ENCODE measurements at regions not wholly inside any gene's neighbourhood (a gene's known extent, or its start where the extent isn't known, plus 50 kb on each side); places are given as distances from the start of the nearest gene placed in this dataset.

- no peak overlapping the region for H3K27ac Mint-ChIP-seq (ENCODE audit: unreplicated experiment)
Measured at GRCh38 chr16:54431041-54431996, 144.7 kb upstream of the IRX3 start.

GRCh38 chr16:54430491-54431030, 144.0 kb upstream of the IRX3 start:
- H3K9me3 Mint-ChIP-seq, result no peaks in the 10 kb centered on the region
- peaks cover 57% of the 10 kb centered on the region for H3K27me3 Mint-ChIP-seq (ENCODE audit: low read depth)
- no peak for DNase-seq (ENCODE audit: low read depth, low spot score)
- TF ChIP-seq CTCF (conservative IDR thresholded peaks at IDR 0.05), result no peak
- H3K4me1 Mint-ChIP-seq, result peaks cover 32% of the 10 kb centered on the region
- H3K27ac Mint-ChIP-seq (ENCODE audit: unreplicated experiment), result no peak overlapping the region
- no peak overlapping the region for H3K4me3 Mint-ChIP-seq
- peaks cover 2% of the 10 kb centered on the region for H3K36me3 Mint-ChIP-seq (ENCODE audit: low read depth)

More at GRCh38 chr16:54431041-54431996, 144.7 kb upstream of the IRX3 start:
- peaks cover 32% of the 10 kb centered on the region for H3K4me1 Mint-ChIP-seq
- H3K9me3 Mint-ChIP-seq, result no peaks in the 10 kb centered on the region
- no peak for DNase-seq (ENCODE audit: low read depth, low spot score)
- no peak overlapping the region for H3K4me3 Mint-ChIP-seq
- peaks cover 2% of the 10 kb centered on the region for H3K36me3 Mint-ChIP-seq (ENCODE audit: low read depth)
- TF ChIP-seq CTCF (conservative IDR thresholded peaks at IDR 0.05), result no peak
- H3K27me3 Mint-ChIP-seq (ENCODE audit: low read depth), result peaks cover 51% of the 10 kb centered on the region

GRCh38 chr16:54429029-54429428, 142.4 kb upstream of the IRX3 start:
- H3K27ac Mint-ChIP-seq (ENCODE audit: unreplicated experiment), result no peak overlapping the region
- TF ChIP-seq CTCF (conservative IDR thresholded peaks at IDR 0.05), result no peak
- peaks cover 2% of the 10 kb centered on the region for H3K36me3 Mint-ChIP-seq (ENCODE audit: low read depth)
- no peaks in the 10 kb centered on the region for H3K9me3 Mint-ChIP-seq
- no peak for DNase-seq (ENCODE audit: low read depth, low spot score)
- no peak overlapping the region for H3K4me3 Mint-ChIP-seq
- H3K27me3 Mint-ChIP-seq (ENCODE audit: low read depth), result peaks cover 62% of the 10 kb centered on the region
- H3K4me1 Mint-ChIP-seq, result peaks cover 32% of the 10 kb centered on the region

GRCh38 chr16:54426553-54426849, 139.9 kb upstream of the IRX3 start:
- no peak for TF ChIP-seq CTCF (conservative IDR thresholded peaks at IDR 0.05)
- H3K4me1 Mint-ChIP-seq, result peaks cover 16% of the 10 kb centered on the region
- H3K27ac Mint-ChIP-seq (ENCODE audit: unreplicated experiment), result no peak overlapping the region
- no peak for DNase-seq (ENCODE audit: low read depth, low spot score)
- peaks cover 2% of the 10 kb centered on the region for H3K36me3 Mint-ChIP-seq (ENCODE audit: low read depth)
- peaks cover 51% of the 10 kb centered on the region for H3K27me3 Mint-ChIP-seq (ENCODE audit: low read depth)
- H3K4me3 Mint-ChIP-seq, result no peak overlapping the region
- no peaks in the 10 kb centered on the region for H3K9me3 Mint-ChIP-seq

- no peak for TF ChIP-seq CTCF (conservative IDR thresholded peaks at IDR 0.05)
- H3K27me3 Mint-ChIP-seq (ENCODE audit: low read depth), result peaks cover 45% of the 10 kb centered on the region
- H3K4me1 Mint-ChIP-seq, result peaks cover 11% of the 10 kb centered on the region
- no peak for DNase-seq (ENCODE audit: low read depth, low spot score)
- peaks cover 2% of the 10 kb centered on the region for H3K36me3 Mint-ChIP-seq (ENCODE audit: low read depth)
- no peaks in the 10 kb centered on the region for H3K9me3 Mint-ChIP-seq
- no peak overlapping the region for H3K27ac Mint-ChIP-seq (ENCODE audit: unreplicated experiment)
- H3K4me3 Mint-ChIP-seq, result no peak overlapping the region
Measured at GRCh38 chr16:54425681-54426552, 139.3 kb upstream of the IRX3 start.

All from neural crest cell (in vitro differentiated cells).